Stimulated activated CD4-positive, alpha-beta T cell treated with anti-CD3 and anti-CD28 coated beads, Interleukin-4, amount 100 ng/mL, for 4 hours (primary cell): ENCODE measurements at regions not wholly inside any gene's neighbourhood (a gene's known extent, or its start where the extent isn't known, plus 50 kb on each side); places are given as distances from the start of the nearest gene placed in this dataset.
"Not testable (repeated sequence)": the region's sequence is repeated elsewhere in the genome, so short reads cannot be mapped to it uniquely, and the experiment has no call there.

ENCODE experiments used
- DNase-seq, 2 experiments: peaks; one replicate each; pipeline ENCODE4 v3.0.0-alpha.2; 2020

GRCh38 chr4:77308843-77309242, 151.8 kb downstream of the CCNG2 start:
- DNase-seq: no peak

- DNase-seq: no peak
Measured at GRCh38 chr4:77309496-77309895, 152.5 kb downstream of the CCNG2 start.

GRCh38 chr4:77310931-77311330, 153.9 kb downstream of the CCNG2 start:
- DNase-seq: no peak

GRCh38 chr4:77314697-77315096, 157.7 kb downstream of the CCNG2 start:
- no peak for DNase-seq

GRCh38 chr4:77327151-77327550, 170.1 kb downstream of the CCNG2 start:
- DNase-seq: no peak

GRCh38 chr4:77332696-77333270, 175.8 kb downstream of the CCNG2 start:
- no peak for DNase-seq

- DNase-seq: no peak
Measured at GRCh38 chr4:77336411-77337142, 179.6 kb downstream of the CCNG2 start.

- no peak for DNase-seq
Measured at GRCh38 chr4:77342170-77342810, 185.3 kb downstream of the CCNG2 start.

GRCh38 chr4:77344001-77344400, 187.0 kb downstream of the CCNG2 start:
- no peak for DNase-seq

- no peak for DNase-seq
Measured at GRCh38 chr4:77344784-77345183, 187.8 kb downstream of the CCNG2 start.

GRCh38 chr4:77347351-77347966, 190.5 kb downstream of the CCNG2 start:
- no peak for DNase-seq

GRCh38 chr4:77348815-77349214, 191.8 kb downstream of the CCNG2 start:
- DNase-seq: no peak

GRCh38 chr4:77349364-77349763, 192.4 kb downstream of the CCNG2 start:
- no peak for DNase-seq

- no peak for DNase-seq
Measured at GRCh38 chr4:77349796-77350195, 192.8 kb downstream of the CCNG2 start.

- no peak for DNase-seq
Measured at GRCh38 chr4:77352192-77352591, 195.2 kb downstream of the CCNG2 start.

- DNase-seq: not testable (repeated sequence)
Measured at GRCh38 chr4:77353724-77354315, 196.8 kb downstream of the CCNG2 start.

GRCh38 chr4:77354550-77354949, 197.5 kb downstream of the CCNG2 start:
- no peak for DNase-seq

- DNase-seq: no peak
Measured at GRCh38 chr4:77355731-77356130, 198.7 kb downstream of the CCNG2 start.

- DNase-seq: no peak
Measured at GRCh38 chr4:77358315-77358928, 201.4 kb downstream of the CCNG2 start.

GRCh38 chr4:77360451-77360850, 203.4 kb downstream of the CCNG2 start:
- DNase-seq: no peak

- not testable (repeated sequence) for DNase-seq
Measured at GRCh38 chr4:77366876-77367275, 209.9 kb downstream of the CCNG2 start.

GRCh38 chr4:77367638-77368037, 210.6 kb downstream of the CCNG2 start:
- DNase-seq: no peak

GRCh38 chr4:77372375-77372774, 215.4 kb downstream of the CCNG2 start:
- DNase-seq: no peak
